LNCaP clone FGC (cell line): ENCODE measurements at regions not wholly inside any gene's neighbourhood (a gene's known extent, or its start where the extent isn't known, plus 50 kb on each side); places are given as distances from the start of the nearest gene placed in this dataset.

Experiments
- DNase-seq: peaks from one replicate; pipeline ENCODE4 v3.0.0-alpha.2; 2011; ENCODE audit warnings: low read depth
- H3K4me3 ChIP-seq: 2 replicates; pipeline ENCODE4 v1.5.1; 2011; ENCODE audit warnings: mild to moderate bottlenecking, low read depth, low read length, control low read depth
- CTCF ChIP-seq: IDR thresholded peaks from 2 replicates; pipeline ENCODE4 v1.5.1; 2012; ENCODE audit warnings: mild to moderate bottlenecking; ENCODE audit not compliant: control insufficient read depth, insufficient read depth; ENCODE audit errors: extremely low read depth

DNA sequence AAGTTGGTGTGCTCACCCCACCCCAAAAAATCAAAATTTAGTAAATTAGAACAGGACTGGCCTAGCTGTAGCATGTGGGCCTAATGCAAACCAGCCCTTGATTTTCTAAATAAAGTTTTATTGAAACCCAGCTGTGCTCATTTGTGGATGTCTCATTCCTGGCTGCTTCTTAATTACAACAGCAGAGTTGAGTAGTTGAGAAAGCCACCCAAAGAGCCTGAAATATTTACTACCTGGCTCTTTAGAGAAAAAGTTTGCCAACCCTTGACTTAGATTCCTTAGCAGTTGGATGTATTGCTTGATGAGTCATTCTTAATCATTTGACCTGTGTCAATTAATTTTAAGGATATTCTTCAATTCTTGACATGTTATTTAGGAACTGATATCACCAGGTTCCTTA is 168.3 kb upstream of the PUDP start:
- no peak overlapping the region for H3K4me3 ChIP-seq
- TF ChIP-seq CTCF: no peak
- no peak for DNase-seq

- no peak for TF ChIP-seq CTCF
- DNase-seq: no peak
- H3K4me3 ChIP-seq: no peak overlapping the region
Observed at GRCh38 chrX:7314425-7314824, 166.5 kb upstream of the PUDP start.

DNA sequence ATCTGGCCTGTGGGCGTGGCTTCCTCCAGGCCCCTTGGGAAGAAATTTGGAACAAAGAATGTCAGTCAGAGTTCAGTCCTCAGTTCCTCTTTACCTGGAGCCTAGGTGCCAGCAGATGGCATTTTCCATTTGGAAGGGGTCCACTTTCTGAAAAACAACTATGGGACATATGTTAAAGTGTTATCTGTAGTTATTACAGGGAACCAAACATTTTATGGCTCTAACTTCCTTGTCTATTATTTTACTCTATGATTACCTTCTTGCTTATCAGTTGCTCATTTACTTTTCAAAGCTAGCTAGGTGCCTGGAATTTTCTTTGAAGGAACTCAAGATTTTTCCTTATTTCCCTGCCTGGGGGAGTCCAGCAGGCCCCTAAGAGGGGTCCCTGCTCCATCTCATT is 159.8 kb upstream of the PUDP start:
- no peak for TF ChIP-seq CTCF
- DNase-seq: no peak
- no peak overlapping the region for H3K4me3 ChIP-seq

- TF ChIP-seq CTCF: no peak
- no peak overlapping the region for H3K4me3 ChIP-seq
- no peak for DNase-seq
Observed at GRCh38 chrX:7294483-7294882, 146.5 kb upstream of the PUDP start.

DNA sequence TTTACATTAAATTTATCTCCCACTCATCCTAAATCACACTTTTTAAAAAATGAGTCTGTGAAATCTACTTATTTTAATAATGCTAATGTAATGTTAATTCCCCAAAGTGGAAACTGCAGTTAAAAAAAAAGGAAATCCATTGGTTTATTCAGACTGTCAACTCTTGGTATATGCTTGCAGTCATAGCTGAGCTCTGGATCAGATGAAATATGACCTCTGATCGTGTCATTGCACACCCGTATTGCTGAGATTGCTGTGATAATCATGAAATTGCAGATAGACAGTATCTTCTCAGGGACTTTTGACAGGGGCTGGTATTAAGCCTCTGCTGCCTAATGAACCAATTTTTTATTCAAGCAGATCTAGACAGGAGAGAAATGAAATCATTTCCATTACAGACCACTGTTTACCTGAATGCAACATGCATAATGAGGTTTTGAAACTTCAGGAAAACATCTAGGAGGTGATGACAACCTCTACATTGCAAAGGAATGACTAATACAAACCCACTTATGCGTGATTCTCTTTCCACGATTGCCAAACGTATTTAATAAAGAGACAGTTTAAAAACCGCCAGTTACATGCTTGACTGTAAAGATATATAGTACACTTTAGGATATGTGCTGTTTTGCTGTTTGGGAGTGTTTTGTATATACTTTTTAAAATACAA is 138.3 kb upstream of the PUDP start:
- no peak overlapping the region for H3K4me3 ChIP-seq
- TF ChIP-seq CTCF: no peak
- no peak for DNase-seq

DNA sequence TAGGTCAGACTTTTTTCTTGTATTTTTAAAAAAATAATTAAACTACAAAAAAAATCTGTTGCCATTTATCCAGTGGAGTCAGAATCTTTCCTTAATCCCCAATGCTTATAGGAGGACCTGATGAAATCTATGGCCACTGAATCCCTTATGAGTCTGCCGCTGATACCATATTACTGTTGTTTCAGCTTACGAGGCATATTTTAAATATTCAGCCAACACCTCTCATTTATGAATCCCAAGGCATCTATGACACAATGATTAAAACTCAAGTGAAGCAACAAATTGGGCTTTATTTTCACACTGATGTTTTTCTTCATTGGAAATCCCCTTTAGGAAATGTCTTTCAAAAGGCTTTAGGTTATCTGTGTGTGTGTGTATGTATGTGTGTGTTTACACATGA is 137.8 kb upstream of the PUDP start:
- no peak for TF ChIP-seq CTCF
- H3K4me3 ChIP-seq: no peak overlapping the region
- DNase-seq: no peak

DNA sequence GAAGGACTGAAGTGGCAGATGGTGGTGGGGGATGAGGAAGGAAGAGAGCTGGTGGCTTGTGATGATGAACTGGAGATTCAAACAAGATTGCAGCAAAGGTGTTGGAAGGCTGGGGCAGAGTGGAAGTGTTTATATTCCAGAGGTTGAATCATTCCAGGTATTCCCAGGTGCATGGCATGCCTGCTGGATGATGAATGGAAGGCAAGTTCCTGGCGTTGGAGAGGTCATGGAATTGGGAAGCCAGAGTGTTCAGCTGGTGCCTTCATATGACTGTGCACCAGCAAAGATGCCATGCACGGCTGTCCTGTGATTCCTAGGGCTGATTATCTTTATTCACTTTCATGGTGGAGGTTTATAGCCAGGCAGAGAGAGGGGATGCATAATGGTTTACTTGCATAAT is 135.8 kb upstream of the PUDP start:
- no peak for DNase-seq
- no peak for TF ChIP-seq CTCF
- H3K4me3 ChIP-seq: no peak overlapping the region
